ENCODE measurements at regions not wholly inside any gene's neighbourhood (a gene's known extent, or its start where the extent isn't known, plus 50 kb on each side); places are given as distances from the start of the nearest gene placed in this dataset.
"Not testable (repeated sequence)": the region's sequence is repeated elsewhere in the genome, so short reads cannot be mapped to it uniquely, and the experiment has no call there.

- no peak for DNase-seq (ENCODE audit: low spot score)
Measured at GRCh38 chr3:72277710-72278109, 492.8 kb upstream of the PROK2 start.

GRCh38 chr3:72276806-72277205, 491.9 kb upstream of the PROK2 start:
- no peak for DNase-seq (ENCODE audit: low spot score)

GRCh38 chr3:72275331-72275751, 490.4 kb upstream of the PROK2 start:
- DNase-seq (ENCODE audit: low spot score): no peak

- DNase-seq (ENCODE audit: low spot score): peak; percentile 12
Measured at GRCh38 chr3:72274493-72275330, 489.8 kb upstream of the PROK2 start.

GRCh38 chr3:72273615-72274014, 488.7 kb upstream of the PROK2 start:
- no peak for DNase-seq (ENCODE audit: low spot score)

- no peak for DNase-seq (ENCODE audit: low spot score)
Measured at GRCh38 chr3:72272356-72272755, 487.4 kb upstream of the PROK2 start.

- no peak for DNase-seq (ENCODE audit: low spot score)
Measured at GRCh38 chr3:72271923-72272322, 487.0 kb upstream of the PROK2 start.

- no peak for DNase-seq (ENCODE audit: low spot score)
Measured at GRCh38 chr3:72271216-72271615, 486.3 kb upstream of the PROK2 start.

- DNase-seq (ENCODE audit: low spot score): no peak
Measured at GRCh38 chr3:72270730-72271129, 485.8 kb upstream of the PROK2 start.

- no peak for DNase-seq (ENCODE audit: low spot score)
Measured at GRCh38 chr3:72270072-72270681, 485.2 kb upstream of the PROK2 start.

- no peak for DNase-seq (ENCODE audit: low spot score)
Measured at GRCh38 chr3:72269475-72269874, 484.5 kb upstream of the PROK2 start.

GRCh38 chr3:72266921-72267524, 482.1 kb upstream of the PROK2 start:
- DNase-seq (ENCODE audit: low spot score): not testable (repeated sequence)

- DNase-seq (ENCODE audit: low spot score): no peak
Measured at GRCh38 chr3:72266016-72266370, 481.0 kb upstream of the PROK2 start.

- DNase-seq (ENCODE audit: low spot score): no peak
Measured at GRCh38 chr3:72265256-72266015, 480.5 kb upstream of the PROK2 start.

- no peak for DNase-seq (ENCODE audit: low spot score)
Measured at GRCh38 chr3:72263223-72263990, 478.5 kb upstream of the PROK2 start.

GRCh38 chr3:72262736-72263135, 477.8 kb upstream of the PROK2 start:
- no peak for DNase-seq (ENCODE audit: low spot score)

- DNase-seq (ENCODE audit: low spot score): no peak
Measured at GRCh38 chr3:72261566-72262564, 476.9 kb upstream of the PROK2 start.

GRCh38 chr3:72260588-72260910, 475.6 kb upstream of the PROK2 start:
- no peak for DNase-seq (ENCODE audit: low spot score)

GRCh38 chr3:72259755-72260587, 475.0 kb upstream of the PROK2 start:
- no peak for DNase-seq (ENCODE audit: low spot score)

All from cerebellar cortex (tissue), 1 donor.